GM12878 (cell line): ENCODE measurements at regions not wholly inside any gene's neighbourhood (a gene's known extent, or its start where the extent isn't known, plus 50 kb on each side); places are given as distances from the start of the nearest gene placed in this dataset.

Experiments used
- ATAC-seq: fragments of 200-7000 bp; cut with Tn5 transposase; 3 replicates; pipeline ENCODE4 v1.9.1; 2020; ENCODE audit warnings: mild to moderate bottlenecking, moderate library complexity
- BruUV-seq: library from RNA; stranded (reverse); fragments of 400-500 nt; replicated peaks from 2 replicates; lab custom pipeline; 2021; lab: Mats Ljungman, UMichigan
- CTCF ChIA-PET: fragments of 300-600 bp; sonication (Branson Sonifier 250); formaldehyde crosslinking; extraction: SDS; loops from one replicate; lab custom pipeline; 2021; ENCODE audit warnings: inconsistent platforms; lab: Yijun Ruan, JAX
- POLR2A ChIA-PET: fragments of 350-600 bp; formaldehyde crosslinking; extraction: SDS; loops from one replicate; lab custom pipeline; 2021; ENCODE audit warnings: inconsistent platforms; lab: Charles Lee
- RAD21 ChIA-PET: fragments of 300-600 bp; sonication (Branson Sonifier 250); formaldehyde crosslinking; loops from one replicate; lab custom pipeline; 2023; ENCODE audit warnings: antibody characterized with exemption; ENCODE audit not compliant: unreplicated experiment; lab: Charles Lee
- SMC1A ChIA-PET: fragments of 300-600 bp; sonication (Branson Sonifier 250); formaldehyde crosslinking; loops from one replicate; lab custom pipeline; 2023; ENCODE audit not compliant: unreplicated experiment, uncharacterized antibody; lab: Charles Lee
- DNase-seq: peaks from one replicate; pipeline ENCODE4 v3.0.0-alpha.2; 2011; ENCODE audit warnings: low read depth, low spot score
- FAIRE-seq: peaks from 3 replicates; lab custom pipeline; 2011; peaks lifted over from hg19 to GRCh38; lab: Jason Lieb, UNC
- H2AFZ ChIP-seq: 2 replicates; pipeline ENCODE4 v1.6.0; 2011; ENCODE audit warnings: low read depth, low read length, control low read depth; ENCODE audit not compliant: control insufficient read depth
- H3K27ac ChIP-seq: 2 replicates; pipeline ENCODE4 v1.5.1; 2011; ENCODE audit warnings: control low read depth; ENCODE audit not compliant: control insufficient read depth, insufficient read depth
- H3K27me3 ChIP-seq, 2 experiments: replicated peaks in 1 of 2; 2 replicates each; pipeline versions ENCODE4 v1.6.0 to v1.6.1; 2011; ENCODE audit warnings: low read length in 1 of 2; ENCODE audit not compliant: control insufficient read depth in 2 of 2, insufficient read depth in 2 of 2
- H3K36me3 ChIP-seq, 2 experiments: 2 replicates each; pipeline ENCODE4 v1.5.1; 2011; ENCODE audit warnings: low read length in 1 of 2; ENCODE audit not compliant: control insufficient read depth in 2 of 2, insufficient read depth in 2 of 2
- H3K4me1 ChIP-seq: 2 replicates; pipeline ENCODE4 v1.6.1; 2011; ENCODE audit warnings: mild to moderate bottlenecking, low read length, moderate library complexity, mixed read lengths; ENCODE audit not compliant: control insufficient read depth, insufficient read depth
- H3K4me2 ChIP-seq: 2 replicates; pipeline ENCODE4 v1.6.0; 2011; ENCODE audit warnings: control low read depth; ENCODE audit not compliant: control insufficient read depth, insufficient read depth
- H3K4me3 ChIP-seq: fragments of 200-600 bp; sonication (generic); 2 replicates; pipeline ENCODE4 v1.5.1; 2016
- H3K79me2 ChIP-seq: 2 replicates; pipeline ENCODE4 v1.6.0; 2011; ENCODE audit warnings: low read length; ENCODE audit not compliant: control insufficient read depth, insufficient read depth
- H3K9ac ChIP-seq: 2 replicates; pipeline ENCODE4 v1.8.0; 2011; ENCODE audit warnings: low read length, control low read depth, mixed read lengths; ENCODE audit not compliant: control insufficient read depth, insufficient read depth
- H3K9me3 ChIP-seq: replicated peaks from 3 replicates; pipeline ENCODE4 v1.5.1; 2011; ENCODE audit warnings: mild to moderate bottlenecking, low read length; ENCODE audit not compliant: control insufficient read depth, insufficient read depth
- H4K20me1 ChIP-seq: 2 replicates; pipeline ENCODE4 v1.6.0; 2011; ENCODE audit not compliant: control insufficient read depth, insufficient read depth
- FOXM1 ChIP-seq: IDR thresholded peaks from 2 replicates; pipeline ENCODE4 v1.6.1; 2012; ENCODE audit warnings: low read depth, mild to moderate bottlenecking, inconsistent platforms, low read length, moderate library complexity
- MTA2 ChIP-seq: fragments of 450-650 bp; IDR thresholded peaks from 2 replicates; pipeline ENCODE4 v1.6.1; 2016; ENCODE audit warnings: low read depth, mild to moderate bottlenecking, moderate library complexity
- NBN ChIP-seq: fragments of 450-650 bp; IDR thresholded peaks from 2 replicates; pipeline ENCODE4 v1.6.1; 2016
- NRF1 ChIP-seq: conservative IDR thresholded peaks from 2 replicates; pipeline ENCODE4 v1.6.1; 2011; ENCODE audit warnings: mild to moderate bottlenecking, low read depth, low read length, improper control_type of control experiment
- REST ChIP-seq: IDR thresholded peaks from 2 replicates; pipeline ENCODE4 v1.6.1; 2012; ENCODE audit warnings: mild to moderate bottlenecking, low read depth, low read length
- SUPT20H ChIP-seq: IDR thresholded peaks from 2 replicates; pipeline ENCODE4 v1.6.1; 2011; ENCODE audit warnings: low read depth, mild to moderate bottlenecking, low read length, moderate library complexity, borderline replicate concordance; ENCODE audit not compliant: control insufficient read depth
- TCF7 ChIP-seq: IDR thresholded peaks from 2 replicates; pipeline ENCODE4 v1.6.1; 2014; ENCODE audit warnings: antibody characterized with exemption, borderline replicate concordance
- ZNF217 ChIP-seq: fragments of 450-650 bp; IDR thresholded peaks from 2 replicates; pipeline ENCODE4 v1.6.1; 2017; ENCODE audit warnings: antibody characterized with exemption, mild to moderate bottlenecking
- ZNF687 ChIP-seq: fragments of 450-650 bp; IDR thresholded peaks from 2 replicates; pipeline ENCODE4 v1.6.1; 2017; ENCODE audit warnings: mild to moderate bottlenecking, moderate library complexity
- WGBS: methylation state at CpG from one replicate; pipeline ENCODE4 v1.1.6; 2016; ENCODE audit warnings: low lambda C conversion rate; ENCODE audit not compliant: insufficient replicate concordance, insufficient coverage; ENCODE audit errors: missing lambda C conversion rate; 5-methylcytosine and 5-hydroxymethylcytosine counted together
- in situ Hi-C: fragments of 300-500 bp; cut with MboI; formaldehyde crosslinking; loops from 9 replicates; pipeline ENCODE4 v1.14.3; 2018; ENCODE audit warnings: mixed read lengths
- intact Hi-C: fragments of 100-400 bp; cut with micrococcal nuclease; formaldehyde crosslinking; loops from one replicate; pipeline ENCODE4 v1.14.2; 2022; ENCODE audit not compliant: unreplicated experiment

- POLR2A ChIA-PET = no interaction called here
- Histone ChIP-seq H3K4me1 (no peaks in the 10 kb centered on the region), H3K36me3 (no peaks in the 10 kb centered on the region), H3K79me2 (no peaks in the 10 kb centered on the region), H3K4me3 (no peak overlapping the region), H2AFZ (no peak overlapping the region), H3K27ac (no peak overlapping the region), H3K4me2 (no peak overlapping the region), H4K20me1 (no peaks in the 10 kb centered on the region), H3K9ac (no peak overlapping the region), H3K9me3 (no peaks in the 10 kb centered on the region), H3K27me3 (no peaks in the 10 kb centered on the region)
- no peak for DNase-seq
- SMC1A ChIA-PET = no interaction called here
- CTCF ChIA-PET = interaction anchor here (0.7 kb wide), 1 partner anchor 93 kb away, joined by 3 read pairs; no protein-coding TSS in a partner anchor
- BruUV-seq = no TSS peak
- WGBS = 0% methylated on average over 1 of the region's 1 CpG
- RAD21 ChIA-PET = no interaction called here
- intact Hi-C loops (no loop called here), in situ Hi-C loops (no loop called here)
- no peak for FAIRE-seq
- no peak for TF ChIP-seq TCF7
- TF ChIP-seq SUPT20H = no peak
- TF ChIP-seq MTA2 = no peak
- no peak for TF ChIP-seq NBN
- TF ChIP-seq ZNF687 = no peak
- no peak for TF ChIP-seq REST
- no peak for TF ChIP-seq NRF1
- TF ChIP-seq ZNF217 = no peak
- no peak for TF ChIP-seq FOXM1
- ATAC-seq = no peak
Observed at GRCh38 chr7:136594739-136595144, 273.7 kb upstream of the CHRM2 start.
